Activated B cell treated with CpG ODN at 0.5 μM for 24 hours (primary cell): ENCODE measurements at regions not wholly inside any gene's neighbourhood (a gene's known extent, or its start where the extent isn't known, plus 50 kb on each side); places are given as distances from the start of the nearest gene placed in this dataset.

ENCODE experiments used
- ATAC-seq: fragments of 200-7000 bp; cut with Tn5 transposase; one replicate; pipeline ENCODE4 v1.10.0; 2021; ENCODE audit warnings: low read depth, mild to moderate bottlenecking, moderate library complexity
- CTCF ChIA-PET: fragments of 350-600 bp; sonication (Branson Sonifier 250); formaldehyde crosslinking; loops from one replicate; lab custom pipeline; 2021; ENCODE audit warnings: antibody characterized with exemption; lab: Charles Lee
- POLR2A ChIA-PET: fragments of 350-600 bp; sonication (Branson Sonifier 250); formaldehyde crosslinking; loops from one replicate; lab custom pipeline; 2021; ENCODE audit warnings: antibody characterized with exemption; lab: Charles Lee
- DNase-seq: peaks from one replicate; pipeline ENCODE4 v3.0.0; 2022
- H3K27ac Mint-ChIP-seq: one replicate; pipeline ENCODE4 v1.8.0; 2020; ENCODE audit warnings: mixed read lengths
- H3K27me3 Mint-ChIP-seq: one replicate; pipeline ENCODE4 v1.8.0; 2021; ENCODE audit warnings: mixed read lengths
- H3K36me3 Mint-ChIP-seq: one replicate; pipeline ENCODE4 v1.8.0; 2021; ENCODE audit warnings: low read depth, mixed read lengths
- H3K4me1 Mint-ChIP-seq: one replicate; pipeline ENCODE4 v1.8.0; 2021; ENCODE audit warnings: mixed read lengths
- H3K4me3 Mint-ChIP-seq: one replicate; pipeline ENCODE4 v1.8.0; 2020; ENCODE audit warnings: mild to moderate bottlenecking, mixed read lengths
- H3K9me3 Mint-ChIP-seq: one replicate; pipeline ENCODE4 v1.8.0; 2020; ENCODE audit warnings: mixed read lengths
- CTCF ChIP-seq: fragments of 200-600 bp; IDR thresholded peaks from one replicate; pipeline ENCODE4 v1.8.0; 2022; ENCODE audit warnings: antibody characterized with exemption, mild to moderate bottlenecking
- intact Hi-C: fragments of 100-400 bp; cut with micrococcal nuclease; formaldehyde crosslinking; loops from one replicate; pipeline ENCODE4 v1.15.1; 2024

GRCh38 chr6:42502990-42503389 is 51.3 kb upstream of the TRERF1 start:
- ChIA-PET CTCF (no interaction called here), POLR2A (interaction anchor here (0.6 kb wide), 1 partner anchor 56 kb away, joined by 4 read pairs; no protein-coding TSS in a partner anchor)
- intact Hi-C loops = no loop called here
- DNase-seq = no peak
- Mint-ChIP-seq H3K36me3 (no peaks in the 10 kb centered on the region), H3K27me3 (peaks cover 3% of the 10 kb centered on the region), H3K4me3 (no peak overlapping the region), H3K9me3 (no peaks in the 10 kb centered on the region), H3K27ac (no peak overlapping the region), H3K4me1 (peaks cover 29% of the 10 kb centered on the region)
- no peak for ATAC-seq
- no peak for TF ChIP-seq CTCF

GRCh38 chr6:42502127-42502526 is 50.4 kb upstream of the TRERF1 start:
- H3K36me3 Mint-ChIP-seq = no peaks in the 10 kb centered on the region
- no peak overlapping the region for H3K27ac Mint-ChIP-seq
- peaks cover 22% of the 10 kb centered on the region for H3K4me1 Mint-ChIP-seq
- no peak overlapping the region for H3K4me3 Mint-ChIP-seq
- peaks cover 4% of the 10 kb centered on the region for H3K9me3 Mint-ChIP-seq
- no peak for TF ChIP-seq CTCF
- DNase-seq = no peak
- H3K27me3 Mint-ChIP-seq = peaks cover 3% of the 10 kb centered on the region
- intact Hi-C loops = no loop called here
- CTCF ChIA-PET = no interaction called here
- no peak for ATAC-seq
- POLR2A ChIA-PET = no interaction called here
